ENCODE measurements at regions not wholly inside any gene's neighbourhood (a gene's known extent, or its start where the extent isn't known, plus 50 kb on each side); places are given as distances from the start of the nearest gene placed in this dataset.

DNA sequence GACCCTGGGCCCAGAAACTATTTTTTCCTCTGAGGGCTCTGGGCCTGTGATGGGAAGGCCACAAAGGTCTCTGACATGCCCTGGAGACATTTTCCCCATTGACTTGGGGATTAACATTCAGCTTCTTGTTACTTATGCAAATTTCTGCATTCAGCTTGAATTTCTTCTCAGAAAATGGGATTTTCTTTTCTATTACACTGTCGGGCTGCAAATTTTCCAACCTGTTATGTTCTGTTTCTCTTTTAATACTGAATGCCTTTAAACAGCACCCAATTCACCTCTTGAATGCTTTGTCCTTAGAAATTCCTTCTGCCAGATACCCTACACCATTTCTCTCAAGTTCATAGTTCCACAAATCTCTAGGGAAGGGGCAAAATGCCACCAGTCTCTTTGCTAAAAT is 241.0 kb downstream of the HNMT start:
- Histone ChIP-seq H3K9ac (ENCODE audit: insufficient read depth, low read length, poor library complexity, severe bottlenecking) (no peak overlapping the region), H2AFZ (ENCODE audit: insufficient read depth, low read depth, low read length, poor library complexity, severe bottlenecking) (no peak overlapping the region), H3K79me2 (ENCODE audit: insufficient read depth, low read length) (no peaks in the 10 kb centered on the region), H4K20me1 (ENCODE audit: insufficient read depth, low read length) (no peaks in the 10 kb centered on the region), H3K4me2 (replicated peaks; ENCODE audit: extremely low read depth, low read length, poor library complexity, severe bottlenecking) (no peak overlapping the region), H3K4me3 (replicated peaks in 1 of 3; ENCODE audit: low read depth in 2 of 3, low read length in 3 of 3) (no peak overlapping the region), H3K27ac (ENCODE audit: low read depth in 1 of 2, low read length in 2 of 2) (no peak overlapping the region), H3K27me3 (ENCODE audit: control insufficient read depth in 2 of 2, insufficient read depth in 2 of 2, low read length in 2 of 2) (no peaks in the 10 kb centered on the region), H3K4me1 (ENCODE audit: control insufficient read depth in 1 of 2, insufficient read depth in 2 of 2, low read length in 2 of 2) (no peaks in the 10 kb centered on the region), H3K9me3 (replicated peaks in 1 of 2; ENCODE audit: control insufficient read depth in 1 of 2, insufficient read depth in 1 of 2, low read length in 2 of 2) (peaks cover 0 to 6% of the 10 kb centered on the region in 2 donors), H3K36me3 (replicated peaks in 1 of 2; ENCODE audit: control insufficient read depth in 1 of 2, insufficient read depth in 2 of 2, low read length in 2 of 2) (no peaks in the 10 kb centered on the region)
- H3K27ac Mint-ChIP-seq, result no peak overlapping the region
- no peak overlapping the region for H3K4me3 Mint-ChIP-seq
- H3K4me1 Mint-ChIP-seq, result no peaks in the 10 kb centered on the region
- WGBS (ENCODE audit: insufficient coverage), result 92% methylated on average over 1 of the region's 1 CpG
- TF ChIP-seq, protein P1, sequence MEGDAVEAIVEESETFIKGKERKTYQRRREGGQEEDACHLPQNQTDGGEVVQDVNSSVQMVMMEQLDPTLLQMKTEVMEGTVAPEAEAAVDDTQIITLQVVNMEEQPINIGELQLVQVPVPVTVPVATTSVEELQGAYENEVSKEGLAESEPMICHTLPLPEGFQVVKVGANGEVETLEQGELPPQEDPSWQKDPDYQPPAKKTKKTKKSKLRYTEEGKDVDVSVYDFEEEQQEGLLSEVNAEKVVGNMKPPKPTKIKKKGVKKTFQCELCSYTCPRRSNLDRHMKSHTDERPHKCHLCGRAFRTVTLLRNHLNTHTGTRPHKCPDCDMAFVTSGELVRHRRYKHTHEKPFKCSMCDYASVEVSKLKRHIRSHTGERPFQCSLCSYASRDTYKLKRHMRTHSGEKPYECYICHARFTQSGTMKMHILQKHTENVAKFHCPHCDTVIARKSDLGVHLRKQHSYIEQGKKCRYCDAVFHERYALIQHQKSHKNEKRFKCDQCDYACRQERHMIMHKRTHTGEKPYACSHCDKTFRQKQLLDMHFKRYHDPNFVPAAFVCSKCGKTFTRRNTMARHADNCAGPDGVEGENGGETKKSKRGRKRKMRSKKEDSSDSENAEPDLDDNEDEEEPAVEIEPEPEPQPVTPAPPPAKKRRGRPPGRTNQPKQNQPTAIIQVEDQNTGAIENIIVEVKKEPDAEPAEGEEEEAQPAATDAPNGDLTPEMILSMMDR (IDR thresholded peaks at IDR 0.05), result no peak
- H3K27me3 Mint-ChIP-seq (ENCODE audit: low read depth in 3 of 3), result no peaks in the 10 kb centered on the region
- no peaks in the 10 kb centered on the region for H3K36me3 Mint-ChIP-seq
- peaks cover 4 to 20% (median 14%) of the 10 kb centered on the region in 7 donors for H3K9me3 Mint-ChIP-seq
- intact Hi-C loops (cut with micrococcal nuclease), result no loop called here
- no peak for DNase-seq

DNA sequence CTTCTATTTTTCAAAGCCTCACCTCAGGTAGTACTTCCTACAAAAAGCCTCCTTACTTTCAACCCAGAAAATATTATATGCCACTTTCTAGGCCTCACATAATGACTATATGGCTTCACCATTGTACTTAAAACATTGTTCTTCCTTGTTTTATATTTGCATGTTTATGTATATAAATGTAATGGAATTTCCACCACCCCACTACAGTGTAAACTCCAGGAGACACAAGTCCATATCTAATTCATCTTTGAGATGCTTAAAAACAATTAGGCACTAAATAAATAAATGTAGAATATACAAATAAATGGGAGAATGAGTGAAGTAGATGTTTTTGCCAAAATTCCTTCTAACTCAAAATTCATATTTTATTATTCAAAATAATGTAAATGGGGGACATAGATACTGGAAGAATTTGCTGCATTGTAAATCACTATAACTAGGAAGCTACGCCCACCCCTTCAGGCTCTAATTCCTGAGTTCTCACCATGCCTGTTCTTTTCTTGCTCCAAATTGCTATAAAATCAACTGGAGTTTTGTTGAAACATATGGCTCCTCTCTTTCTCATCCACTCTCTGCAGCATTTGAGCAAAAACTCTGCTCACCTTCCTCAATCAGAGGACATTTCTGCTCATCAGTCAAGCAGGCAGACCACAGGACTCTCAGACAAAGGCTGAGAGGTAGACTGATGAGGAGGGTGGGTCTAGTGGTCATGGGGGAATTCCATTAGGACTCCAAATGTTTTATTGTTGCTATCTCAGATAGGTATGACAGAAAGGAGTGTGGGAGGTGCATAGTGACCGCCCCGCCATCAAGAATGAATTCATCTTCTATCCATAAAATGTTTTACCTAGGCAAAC is 243.0 kb downstream of the HNMT start:
- Histone ChIP-seq H3K4me2 (replicated peaks; ENCODE audit: extremely low read depth, low read length, poor library complexity, severe bottlenecking) (no peak overlapping the region), H3K9me3 (replicated peaks in 1 of 2; ENCODE audit: control insufficient read depth in 1 of 2, insufficient read depth in 1 of 2, low read length in 2 of 2) (peaks cover 0 to 6% of the 10 kb centered on the region in 2 donors), H3K79me2 (ENCODE audit: insufficient read depth, low read length) (no peaks in the 10 kb centered on the region), H3K27ac (ENCODE audit: low read depth in 1 of 2, low read length in 2 of 2) (no peak overlapping the region), H3K36me3 (replicated peaks in 1 of 2; ENCODE audit: control insufficient read depth in 1 of 2, insufficient read depth in 2 of 2, low read length in 2 of 2) (no peaks in the 10 kb centered on the region), H3K4me1 (ENCODE audit: control insufficient read depth in 1 of 2, insufficient read depth in 2 of 2, low read length in 2 of 2) (no peaks in the 10 kb centered on the region), H4K20me1 (ENCODE audit: insufficient read depth, low read length) (no peaks in the 10 kb centered on the region), H3K27me3 (ENCODE audit: control insufficient read depth in 2 of 2, insufficient read depth in 2 of 2, low read length in 2 of 2) (no peaks in the 10 kb centered on the region), H3K4me3 (replicated peaks in 1 of 3; ENCODE audit: low read depth in 2 of 3, low read length in 3 of 3) (no peak overlapping the region), H2AFZ (ENCODE audit: insufficient read depth, low read depth, low read length, poor library complexity, severe bottlenecking) (no peak overlapping the region), H3K9ac (ENCODE audit: insufficient read depth, low read length, poor library complexity, severe bottlenecking) (no peak overlapping the region)
- H3K36me3 Mint-ChIP-seq, result no peaks in the 10 kb centered on the region
- DNase-seq, result no peak
- no peaks in the 10 kb centered on the region for H3K27me3 Mint-ChIP-seq (ENCODE audit: low read depth in 3 of 3)
- intact Hi-C loops (cut with micrococcal nuclease), result no loop called here
- no peak overlapping the region for H3K4me3 Mint-ChIP-seq
- TF ChIP-seq, protein P1 (IDR thresholded peaks at IDR 0.05), result no peak
- no peak overlapping the region for H3K27ac Mint-ChIP-seq
- WGBS (ENCODE audit: insufficient coverage), result 100% methylated on average over 2 of the region's 3 CpGs
- H3K4me1 Mint-ChIP-seq, result no peaks in the 10 kb centered on the region
- peaks cover 2 to 21% (median 14%) of the 10 kb centered on the region in 7 donors for H3K9me3 Mint-ChIP-seq

All from CD14-positive monocyte (primary cell).